Testis (tissue), 2 donors: ENCODE measurements at regions not wholly inside any gene's neighbourhood (a gene's known extent, or its start where the extent isn't known, plus 50 kb on each side); places are given as distances from the start of the nearest gene placed in this dataset.

Source experiments
- DNase-seq: peaks from one replicate; pipeline ENCODE4 v3.0.0-alpha.2; 2019
- H3K27ac ChIP-seq, 2 donors: fragments of 200-600 bp; sonication (generic); one replicate each; pipeline ENCODE4 v1.5.1; 2019
- H3K27me3 ChIP-seq: fragments of 200-600 bp; sonication (generic); one replicate; pipeline ENCODE4 v1.5.1; 2019
- H3K36me3 ChIP-seq: fragments of 200-600 bp; sonication (generic); one replicate; pipeline ENCODE4 v1.5.1; 2017; ENCODE audit warnings: low read depth; ENCODE audit errors: missing control alignments
- H3K4me1 ChIP-seq: fragments of 200-600 bp; sonication (generic); one replicate; pipeline ENCODE4 v1.5.1; 2019
- H3K4me3 ChIP-seq, 2 donors: fragments of 200-600 bp; sonication (generic); one replicate each; pipeline ENCODE4 v1.5.1; 2017 to 2019
- H3K9me3 ChIP-seq: fragments of 200-600 bp; sonication (generic); one replicate; pipeline ENCODE4 v1.5.1; 2017
- POLR2A ChIP-seq: fragments of 450-650 bp; IDR thresholded peaks from one replicate; pipeline ENCODE4 v1.6.1; 2017; ENCODE audit warnings: antibody characterized with exemption, mild to moderate bottlenecking, moderate library complexity
- WGBS, 2 donors: methylation state at CpG; one replicate each; pipeline ENCODE4 v1.1.5; 2018; 5-methylcytosine and 5-hydroxymethylcytosine counted together
- intact Hi-C: fragments of 100-400 bp; cut with DNase I; formaldehyde crosslinking; loops from one replicate; pipeline ENCODE4 v1.15.1; 2023; ENCODE audit warnings: low total_unique reads
- TF ChIP-seq, protein P1 (sequence below), 3 experiments: fragments of 450-650 bp in 2 of 3; fragments of 200-600 bp in 1 of 3; sonication (generic) in 1 of 3; IDR thresholded peaks; one replicate each; pipeline ENCODE4 v1.5.1; 2016 to 2019; ENCODE audit warnings: antibody characterized with exemption in 3 of 3, mild to moderate bottlenecking in 2 of 3, moderate library complexity in 1 of 3

GRCh38 chr17:27083408-27084185 is 210.3 kb upstream of the WSB1 start:
- WGBS, 2 donors = 84 to 91% methylated on average over 16 to 22 of the region's 22 CpGs
- DNase-seq = no peak
- H3K36me3 ChIP-seq = no peaks in the 10 kb centered on the region
- H3K27ac ChIP-seq = no peak overlapping the region
- H3K4me1 ChIP-seq = no peaks in the 10 kb centered on the region
- H3K27me3 ChIP-seq = no peaks in the 10 kb centered on the region
- H3K9me3 ChIP-seq = no peaks in the 10 kb centered on the region
- H3K4me3 ChIP-seq = no peak overlapping the region
- intact Hi-C loops = no loop called here
- TF ChIP-seq, protein P1, sequence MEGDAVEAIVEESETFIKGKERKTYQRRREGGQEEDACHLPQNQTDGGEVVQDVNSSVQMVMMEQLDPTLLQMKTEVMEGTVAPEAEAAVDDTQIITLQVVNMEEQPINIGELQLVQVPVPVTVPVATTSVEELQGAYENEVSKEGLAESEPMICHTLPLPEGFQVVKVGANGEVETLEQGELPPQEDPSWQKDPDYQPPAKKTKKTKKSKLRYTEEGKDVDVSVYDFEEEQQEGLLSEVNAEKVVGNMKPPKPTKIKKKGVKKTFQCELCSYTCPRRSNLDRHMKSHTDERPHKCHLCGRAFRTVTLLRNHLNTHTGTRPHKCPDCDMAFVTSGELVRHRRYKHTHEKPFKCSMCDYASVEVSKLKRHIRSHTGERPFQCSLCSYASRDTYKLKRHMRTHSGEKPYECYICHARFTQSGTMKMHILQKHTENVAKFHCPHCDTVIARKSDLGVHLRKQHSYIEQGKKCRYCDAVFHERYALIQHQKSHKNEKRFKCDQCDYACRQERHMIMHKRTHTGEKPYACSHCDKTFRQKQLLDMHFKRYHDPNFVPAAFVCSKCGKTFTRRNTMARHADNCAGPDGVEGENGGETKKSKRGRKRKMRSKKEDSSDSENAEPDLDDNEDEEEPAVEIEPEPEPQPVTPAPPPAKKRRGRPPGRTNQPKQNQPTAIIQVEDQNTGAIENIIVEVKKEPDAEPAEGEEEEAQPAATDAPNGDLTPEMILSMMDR (IDR thresholded peaks at IDR 0.05) = no peak
- TF ChIP-seq POLR2A = no peak

GRCh38 chr17:27085517-27085916 is 208.4 kb upstream of the WSB1 start:
- H3K4me3 ChIP-seq = no peak overlapping the region
- 60 to 65% methylated on average over 2 of the region's 2 CpGs for WGBS, 2 donors
- intact Hi-C loops = no loop called here
- H3K9me3 ChIP-seq = no peaks in the 10 kb centered on the region
- no peaks in the 10 kb centered on the region for H3K27me3 ChIP-seq
- H3K36me3 ChIP-seq = no peaks in the 10 kb centered on the region
- H3K4me1 ChIP-seq = no peaks in the 10 kb centered on the region
- H3K27ac ChIP-seq = no peak overlapping the region
- no peak for DNase-seq
- no peak for TF ChIP-seq POLR2A
- TF ChIP-seq, protein P1 (IDR thresholded peaks at IDR 0.05) = no peak

- Histone ChIP-seq H3K27me3 (no peaks in the 10 kb centered on the region), H3K4me1 (no peaks in the 10 kb centered on the region), H3K27ac (no peak overlapping the region), H3K9me3 (no peaks in the 10 kb centered on the region), H3K36me3 (no peaks in the 10 kb centered on the region), H3K4me3 (no peak overlapping the region)
- intact Hi-C loops = no loop called here
- WGBS, 2 donors = 50 to 62% methylated on average over 4 of the region's 4 CpGs
- no peak for DNase-seq
- TF ChIP-seq POLR2A = no peak
- TF ChIP-seq, protein P1 (IDR thresholded peaks at IDR 0.05) = no peak
Measured at GRCh38 chr17:27086526-27086925, 207.4 kb upstream of the WSB1 start.

- TF ChIP-seq, protein P1 (IDR thresholded peaks at IDR 0.05) = no peak
- TF ChIP-seq POLR2A = no peak
- 60 to 63% methylated on average over 5 of the region's 5 CpGs for WGBS, 2 donors
- intact Hi-C loops = no loop called here
- Histone ChIP-seq H3K27ac (no peak overlapping the region), H3K4me3 (no peak overlapping the region), H3K4me1 (no peaks in the 10 kb centered on the region), H3K36me3 (no peaks in the 10 kb centered on the region), H3K27me3 (no peaks in the 10 kb centered on the region), H3K9me3 (no peaks in the 10 kb centered on the region)
- DNase-seq = no peak
Measured at GRCh38 chr17:27087935-27088766, 205.8 kb upstream of the WSB1 start.
